GF-D8 (cell line): ENCODE measurements at regions not wholly inside any gene's neighbourhood (a gene's known extent, or its start where the extent isn't known, plus 50 kb on each side); places are given as distances from the start of the nearest gene placed in this dataset.

Experiments
- DNase-seq: peaks from one replicate; lab custom pipeline; 2025; lab: John Stamatoyannopoulos, UW

DNA sequence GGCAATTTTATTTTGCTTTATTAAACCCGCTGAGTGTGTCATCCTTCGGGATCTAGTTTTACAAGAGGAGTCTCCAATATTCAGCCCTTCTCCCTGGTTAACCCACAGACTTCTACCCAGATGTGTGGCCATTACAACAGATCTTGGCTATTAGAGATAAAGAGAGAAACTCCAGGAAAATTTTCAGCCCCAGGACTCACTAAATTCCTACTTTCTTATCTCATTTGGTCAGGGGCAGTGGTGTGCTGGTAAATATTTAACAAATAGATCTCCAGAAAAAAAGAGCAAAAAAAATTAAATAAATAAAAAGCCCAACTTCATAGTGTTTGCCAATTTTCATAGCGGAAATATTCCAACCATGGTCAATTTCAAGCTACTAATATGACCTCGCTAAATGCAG, 168.4 kb downstream of the RND3 start:
- no peak for DNase-seq

GRCh38 chr2:150312271-150312670, 175.2 kb downstream of the RND3 start:
- DNase-seq = no peak

DNA sequence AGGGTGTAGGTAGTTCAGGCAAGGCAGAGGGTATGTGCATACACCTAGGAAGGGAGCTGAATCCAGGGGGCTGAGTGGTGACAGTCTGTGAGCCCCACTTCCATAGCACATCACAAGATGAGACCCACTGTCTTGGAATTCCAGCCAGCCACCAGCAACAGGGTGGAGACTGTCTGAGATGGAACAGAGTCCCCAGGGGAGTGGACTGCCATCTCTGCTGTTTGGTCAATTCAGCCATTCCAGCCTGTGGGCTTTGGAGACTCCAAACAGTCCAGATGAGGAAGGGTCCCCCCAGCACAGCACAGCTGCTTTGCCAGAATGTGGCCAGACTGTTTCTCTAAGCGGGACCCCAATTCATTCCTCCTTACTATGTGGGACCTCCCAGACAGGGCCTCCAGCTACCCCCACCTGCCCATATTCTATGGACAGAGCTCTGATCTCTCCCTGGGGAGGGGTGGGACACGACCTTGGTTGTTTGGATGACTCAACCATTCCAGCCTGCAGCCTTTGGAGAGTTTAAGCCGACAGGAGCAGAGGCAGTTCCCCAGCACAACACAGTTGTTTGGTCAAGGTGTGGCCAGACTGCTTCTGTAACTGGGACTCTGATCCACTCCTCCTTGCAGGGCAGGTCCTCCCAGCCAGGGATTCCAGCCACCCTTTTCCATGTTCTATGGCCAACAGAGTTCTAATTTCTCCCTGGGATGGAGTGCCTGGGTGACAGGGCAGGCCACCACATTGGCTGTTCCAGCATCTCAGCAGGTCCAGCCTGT, 178.0 kb downstream of the RND3 start:
- no peak for DNase-seq

- DNase-seq = no peak
Measured at GRCh38 chr2:150307258-150307657, 180.2 kb downstream of the RND3 start.

GRCh38 chr2:150303281-150303680, 184.2 kb downstream of the RND3 start:
- DNase-seq = peak; percentile 23

- DNase-seq = no peak
Measured at GRCh38 chr2:150298571-150299305, 188.7 kb downstream of the RND3 start.

- no peak for DNase-seq
Measured at GRCh38 chr2:150296770-150297546, 190.5 kb downstream of the RND3 start.

DNA sequence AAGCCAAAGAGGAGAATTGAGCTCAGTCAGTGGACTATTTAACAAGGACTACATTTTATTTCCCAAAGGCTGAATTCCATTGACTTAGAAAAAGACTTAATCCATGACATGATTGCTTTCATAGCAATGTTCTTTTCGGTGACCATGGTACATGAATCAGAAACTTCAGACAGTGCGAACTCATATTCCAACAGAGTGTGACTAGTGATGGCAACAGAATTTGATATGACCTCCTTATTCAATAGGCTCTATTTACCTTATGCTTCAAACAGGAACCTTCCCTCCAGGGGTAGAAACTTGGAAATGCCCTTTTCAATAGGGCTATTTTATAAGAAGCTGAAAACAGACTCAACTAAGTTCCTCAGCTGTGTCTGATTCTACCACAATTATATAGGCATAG, 191.9 kb downstream of the RND3 start:
- no peak for DNase-seq

DNA sequence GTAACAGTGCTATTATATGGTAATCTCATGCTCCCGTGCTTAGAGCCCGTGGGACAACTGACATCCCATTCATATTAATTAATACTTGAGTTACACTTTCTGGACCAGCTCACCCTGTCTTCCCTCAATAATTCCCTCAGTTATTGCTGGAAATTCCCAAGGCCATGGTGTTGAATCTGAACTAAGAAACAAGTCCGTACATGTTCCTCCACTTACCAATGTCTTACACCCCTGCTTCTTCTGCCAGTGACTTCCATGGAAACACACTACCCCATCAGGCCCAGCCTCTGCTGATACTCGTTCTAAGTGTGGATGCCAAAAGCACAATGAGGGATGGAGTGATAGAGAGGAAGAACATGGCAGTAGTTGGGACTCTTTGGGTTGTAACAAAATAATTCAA, 193.7 kb downstream of the RND3 start:
- no peak for DNase-seq

- no peak for DNase-seq
Measured at GRCh38 chr2:150292807-150293206, 194.7 kb downstream of the RND3 start.

DNA sequence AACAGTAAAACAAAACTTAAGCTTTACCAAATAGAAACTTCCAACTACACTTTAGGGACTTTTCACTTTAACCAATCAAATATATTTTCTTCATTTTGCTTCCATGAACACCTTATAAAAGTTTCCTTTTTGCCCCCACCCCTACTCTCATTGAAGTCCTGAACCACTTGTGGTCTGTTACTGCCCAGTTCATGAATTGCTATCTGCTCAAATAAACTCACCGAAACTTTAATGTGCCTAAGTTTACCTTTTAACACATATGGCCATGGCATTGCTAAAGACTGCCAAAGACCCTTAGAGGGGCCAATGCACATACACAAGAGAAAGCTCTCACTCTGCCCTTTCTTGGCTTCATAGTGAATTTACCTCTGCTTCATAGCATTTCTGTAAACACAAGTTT, 195.3 kb downstream of the RND3 start:
- no peak for DNase-seq

DNA sequence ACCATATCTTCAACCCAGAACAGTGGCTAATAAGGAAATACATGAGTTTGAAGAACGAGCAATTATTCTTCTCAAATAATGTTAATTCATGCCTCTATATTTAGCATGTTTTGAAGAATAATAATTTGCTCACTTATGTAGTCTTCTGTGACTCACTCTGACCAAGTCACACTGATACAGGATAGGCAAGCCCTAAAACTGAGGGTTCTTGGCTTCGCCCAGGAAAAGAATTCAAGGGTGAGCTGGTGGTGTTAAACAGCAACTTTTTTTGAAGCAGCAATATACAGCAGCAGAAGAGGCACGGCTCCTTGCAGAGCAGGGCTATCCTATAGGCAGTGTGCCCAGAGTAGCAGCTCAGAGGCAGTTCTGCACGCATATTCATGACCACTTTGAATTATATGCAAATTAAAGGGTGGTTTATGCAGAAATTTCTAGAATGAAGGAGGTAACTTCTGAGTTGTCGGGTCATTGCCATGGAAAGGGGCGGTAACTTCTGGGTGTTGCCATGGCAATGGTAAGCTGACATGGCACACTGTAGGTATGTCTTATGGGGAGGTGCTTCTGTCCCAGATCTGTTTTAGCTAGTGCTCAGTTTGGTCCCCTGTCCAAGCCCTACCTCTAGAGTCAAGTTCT, 200.6 kb downstream of the RND3 start:
- DNase-seq = no peak

DNA sequence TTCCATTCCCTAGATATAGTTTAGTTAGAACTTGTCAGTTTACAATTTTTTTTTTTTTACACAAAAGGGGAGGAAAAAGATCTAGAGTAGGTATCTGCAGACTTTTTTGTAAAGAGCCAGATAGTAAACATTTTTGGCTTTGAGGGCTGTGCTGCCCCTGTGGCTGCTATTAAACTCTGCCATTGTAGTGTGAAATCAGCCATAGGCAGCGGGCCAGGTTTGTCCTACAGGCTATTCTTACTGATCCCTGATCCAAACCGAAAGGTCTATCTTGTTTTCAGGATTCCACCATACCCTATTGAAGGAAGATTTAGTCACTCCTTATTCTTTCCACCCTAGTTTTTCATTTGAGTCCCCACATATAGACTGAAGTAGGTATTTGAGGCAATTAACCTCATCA, 203.4 kb downstream of the RND3 start:
- DNase-seq = no peak

- DNase-seq = no peak
Measured at GRCh38 chr2:150282771-150283371, 204.6 kb downstream of the RND3 start.

- no peak for DNase-seq
Measured at GRCh38 chr2:150282357-150282756, 205.1 kb downstream of the RND3 start.

- DNase-seq = no peak
Measured at GRCh38 chr2:150280231-150280630, 207.2 kb downstream of the RND3 start.

DNA sequence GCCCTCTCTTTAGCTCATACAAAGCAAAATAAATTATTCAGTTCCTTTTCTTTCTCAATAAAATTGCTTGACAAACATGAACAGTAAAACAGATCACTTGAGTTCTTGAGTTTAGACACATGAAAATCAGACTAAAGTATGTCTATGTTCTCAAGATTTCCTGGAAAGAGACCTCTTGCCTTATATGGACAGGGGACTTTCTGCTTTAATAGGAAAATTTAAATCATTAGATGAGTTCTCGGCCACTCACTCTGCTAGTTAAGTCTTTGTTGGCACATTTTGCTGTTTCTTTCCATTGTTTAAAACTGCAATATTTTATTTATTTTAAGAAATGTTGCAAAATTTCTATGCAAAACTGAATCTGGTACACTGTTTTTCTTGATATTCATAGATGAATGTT, 207.8 kb downstream of the RND3 start:
- no peak for DNase-seq

DNA sequence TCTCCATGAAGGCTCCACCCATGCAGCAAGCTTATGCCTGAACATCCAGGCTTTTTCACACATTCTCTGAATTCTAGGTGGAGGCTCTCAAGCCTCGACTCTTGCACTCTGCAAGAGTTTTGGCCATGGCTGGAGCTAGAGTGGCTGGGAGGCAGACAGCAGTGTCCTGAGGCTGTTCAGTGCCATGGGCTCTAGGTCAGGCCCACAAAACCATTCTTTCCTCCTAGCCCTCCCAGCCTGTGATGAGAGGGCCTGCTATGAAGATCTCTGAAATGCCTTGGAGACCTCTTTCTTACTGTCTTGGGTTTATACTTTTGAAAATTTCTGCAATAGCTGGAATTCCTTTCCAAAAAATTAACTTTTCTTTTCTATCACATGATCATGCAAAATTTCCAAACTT, 210.7 kb downstream of the RND3 start:
- no peak for DNase-seq

DNA sequence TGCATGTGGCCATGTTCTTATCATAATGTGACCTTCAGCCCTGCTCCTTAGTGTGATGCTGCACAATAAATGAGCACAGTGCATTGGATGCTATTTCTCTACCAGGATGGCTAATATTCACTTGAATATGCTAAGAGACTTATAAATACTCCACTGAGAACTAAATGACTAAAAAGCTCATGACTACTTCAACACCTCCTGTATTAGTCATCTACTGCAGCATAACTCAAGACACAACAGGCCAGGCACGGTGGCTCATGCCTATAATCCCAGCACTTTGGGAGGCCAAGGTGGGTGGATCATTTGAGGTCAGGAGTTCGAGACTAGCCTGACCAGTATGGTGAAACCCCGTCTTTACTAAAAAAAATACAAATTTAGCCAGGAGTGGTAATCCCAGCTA, 213.4 kb downstream of the RND3 start:
- no peak for DNase-seq

DNA sequence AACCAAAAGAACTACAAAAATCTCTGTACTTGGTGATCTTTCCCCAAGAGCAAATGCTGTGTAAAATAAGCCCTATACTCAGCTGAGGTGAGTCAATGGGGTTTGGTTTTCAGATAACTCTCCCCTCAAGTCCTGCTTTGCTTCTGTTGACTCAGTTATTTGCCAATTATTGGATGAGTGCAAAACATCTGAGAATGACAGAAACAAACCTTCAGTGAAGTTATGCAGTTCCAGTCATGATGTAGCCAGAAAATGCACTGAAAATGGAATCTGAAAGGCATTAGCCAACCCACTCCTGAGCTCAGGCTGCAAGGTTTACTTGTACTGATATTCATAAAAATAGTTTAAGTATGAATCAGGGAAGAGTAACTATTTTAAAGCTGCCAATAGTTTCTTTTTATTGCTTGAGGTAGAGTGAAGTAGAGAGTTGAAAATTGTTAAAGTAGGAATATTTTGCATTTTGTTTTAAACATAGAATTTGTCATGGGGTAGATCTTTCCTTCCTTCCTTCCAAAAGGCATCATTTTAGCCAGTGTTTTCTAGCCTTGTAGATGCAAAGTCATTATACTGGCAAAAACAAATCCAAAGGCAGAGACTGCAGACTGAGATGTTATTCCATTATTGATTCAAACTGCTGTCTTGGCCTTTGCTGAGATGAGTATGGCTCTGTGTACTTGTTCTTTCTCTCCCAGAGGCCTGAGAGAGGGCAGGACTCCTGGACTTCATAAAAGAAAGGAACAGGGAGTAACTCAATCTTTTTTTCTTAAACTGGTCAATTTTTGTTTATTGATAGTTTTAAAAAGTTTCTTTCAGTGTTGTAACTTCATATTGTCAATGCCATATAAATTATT, 215.3 kb downstream of the RND3 start:
- DNase-seq = no peak
